Non-pigmented ciliary epithelial cell (primary cell): ENCODE measurements at regions not wholly inside any gene's neighbourhood (a gene's known extent, or its start where the extent isn't known, plus 50 kb on each side); places are given as distances from the start of the nearest gene placed in this dataset.

ENCODE experiments used
- DNase-seq: peaks from one replicate; pipeline ENCODE4 v3.0.0-alpha.2; 2010; ENCODE audit warnings: low read depth

DNA sequence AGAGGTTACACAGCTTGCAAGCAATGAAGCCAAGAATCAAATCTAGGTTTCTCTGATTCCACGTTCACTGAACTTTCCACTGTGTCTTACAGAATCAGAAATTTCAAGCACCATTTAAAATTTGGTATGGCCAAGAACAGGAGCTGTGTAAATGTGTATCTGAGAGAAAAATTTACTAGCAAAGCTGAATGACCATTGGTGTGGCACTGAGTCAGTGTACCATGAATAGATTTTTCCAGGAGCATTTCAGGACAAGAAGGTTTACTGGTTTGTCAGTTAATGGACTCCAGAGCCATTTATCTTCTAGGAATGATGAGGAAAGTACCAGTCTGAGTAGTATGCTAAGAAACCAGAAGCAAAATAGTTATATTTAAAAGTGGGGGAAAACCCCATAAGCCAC, 269.4 kb upstream of the FAT3 start:
- no peak for DNase-seq

DNA sequence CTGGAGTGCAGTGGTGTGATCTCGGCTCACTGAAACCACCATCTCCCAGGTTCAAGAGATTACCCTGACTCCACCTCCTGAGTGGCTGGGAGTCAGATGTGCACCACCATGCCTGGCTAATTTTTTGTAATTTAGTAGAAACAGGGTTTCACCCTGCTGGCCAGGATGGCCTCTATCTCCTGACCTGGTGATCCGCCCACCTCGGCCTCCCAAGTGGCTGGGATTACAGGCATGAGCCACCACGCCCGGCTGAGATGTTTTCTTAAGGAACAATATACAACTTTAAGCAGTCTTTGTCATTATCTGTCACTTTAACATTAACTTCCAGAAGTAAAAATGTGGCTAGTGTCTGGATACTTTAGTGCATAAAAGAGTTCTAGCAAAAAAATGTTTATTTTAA, 272.6 kb upstream of the FAT3 start:
- DNase-seq, result no peak

DNA sequence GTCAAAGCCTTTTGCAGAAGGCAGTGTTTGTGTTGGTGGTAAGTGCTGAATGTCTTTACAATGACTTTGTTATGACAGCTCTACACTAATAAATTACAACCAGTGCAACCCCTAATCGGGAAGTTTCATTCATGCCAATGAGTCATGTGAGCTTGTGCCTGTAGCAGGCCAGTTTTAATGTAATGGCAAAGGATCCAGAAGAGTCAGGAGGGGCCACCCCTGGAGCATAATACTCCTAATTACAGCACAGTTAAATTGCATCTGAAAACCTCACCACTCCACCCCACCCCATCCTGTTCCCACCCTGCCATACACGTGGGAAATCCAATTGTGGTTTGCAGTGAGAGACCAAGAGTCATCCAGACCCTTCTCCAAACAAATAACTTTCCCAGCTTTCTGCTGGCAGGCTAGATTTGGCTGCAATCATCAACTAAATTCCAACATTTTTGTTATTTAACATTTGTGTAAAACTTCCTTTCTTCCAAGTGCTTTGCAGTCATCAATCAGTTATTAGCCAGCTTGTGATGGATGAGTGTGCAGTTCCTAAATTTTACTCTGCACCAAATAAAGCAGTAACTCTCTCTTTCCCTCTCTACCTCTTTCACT, 277.3 kb upstream of the FAT3 start:
- DNase-seq, result no peak

DNA sequence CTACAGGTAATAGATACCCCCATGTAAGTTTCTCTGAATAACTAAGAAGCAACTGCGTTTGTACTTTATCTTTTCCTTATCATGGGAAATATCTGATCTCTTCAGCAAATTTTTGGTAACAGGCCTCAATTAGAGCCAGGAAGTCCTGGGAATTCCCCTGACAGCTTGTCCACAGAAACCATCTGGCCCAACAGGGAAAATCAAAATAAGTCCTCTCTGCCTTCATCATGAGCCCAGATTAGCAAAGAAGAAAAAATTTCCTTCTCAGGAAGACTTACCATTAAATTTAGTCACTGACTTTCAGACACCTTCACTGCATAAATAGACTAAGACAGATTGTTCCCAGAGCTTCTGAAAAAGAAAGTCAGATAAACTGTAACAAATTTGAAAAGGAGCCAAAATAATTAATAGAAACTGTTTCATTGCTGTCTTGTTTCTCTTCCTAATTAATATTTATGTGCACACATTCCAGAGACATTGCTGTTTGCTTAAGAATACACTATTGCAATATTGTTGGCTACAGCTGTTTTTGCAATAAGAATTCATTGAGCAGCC, 278.1 kb upstream of the FAT3 start:
- DNase-seq, result no peak

DNA sequence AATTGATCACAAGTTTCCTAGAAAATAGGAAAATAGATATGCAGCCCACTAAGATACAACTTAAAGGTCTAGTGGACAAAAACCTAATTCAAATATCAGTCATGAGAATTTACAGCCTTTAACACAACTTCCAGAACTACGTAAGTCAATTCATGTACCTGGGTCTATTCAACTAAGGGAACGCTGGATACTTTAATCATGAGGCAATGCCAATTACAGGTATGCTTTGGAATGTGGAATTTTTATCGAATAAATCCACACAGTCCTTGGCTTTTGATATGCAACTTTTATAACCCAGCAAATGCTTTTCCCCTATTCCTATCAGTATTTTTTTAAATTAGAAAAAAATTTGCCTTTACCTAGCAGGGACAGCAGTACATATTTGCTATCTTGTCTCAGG, 289.5 kb upstream of the FAT3 start:
- DNase-seq, result no peak

DNA sequence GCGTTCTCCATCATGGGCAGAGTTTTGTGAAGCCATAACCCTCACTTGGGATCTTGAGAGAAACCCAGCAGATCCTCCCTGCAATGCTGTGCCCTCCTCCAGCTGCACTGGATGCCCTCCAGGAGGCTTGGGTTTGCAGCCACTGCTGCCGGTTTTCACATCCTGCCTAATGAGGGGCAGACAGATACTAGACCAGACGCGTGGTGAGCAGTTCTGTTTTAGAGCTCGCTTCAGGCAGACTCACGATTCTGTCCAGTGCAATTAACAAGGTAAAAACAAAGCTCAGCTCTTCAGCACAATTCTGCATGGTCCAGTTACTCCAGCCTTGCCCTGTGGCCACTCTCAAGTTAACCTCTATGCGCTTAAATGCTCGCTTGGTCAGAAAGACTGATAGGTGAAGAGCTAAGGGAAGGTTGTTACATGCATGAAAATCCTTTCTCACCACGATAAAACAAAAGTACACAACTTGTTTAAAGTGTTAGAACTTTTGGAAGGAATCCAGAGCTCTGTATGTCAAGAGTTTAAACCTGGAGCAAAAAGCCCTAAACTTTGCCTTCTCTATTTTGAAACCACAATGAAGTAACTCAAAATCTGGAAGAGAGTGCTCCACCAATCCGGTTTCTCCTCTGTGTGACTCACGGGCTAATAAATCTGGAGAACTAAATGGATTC, 292.3 kb upstream of the FAT3 start:
- no peak for DNase-seq

DNA sequence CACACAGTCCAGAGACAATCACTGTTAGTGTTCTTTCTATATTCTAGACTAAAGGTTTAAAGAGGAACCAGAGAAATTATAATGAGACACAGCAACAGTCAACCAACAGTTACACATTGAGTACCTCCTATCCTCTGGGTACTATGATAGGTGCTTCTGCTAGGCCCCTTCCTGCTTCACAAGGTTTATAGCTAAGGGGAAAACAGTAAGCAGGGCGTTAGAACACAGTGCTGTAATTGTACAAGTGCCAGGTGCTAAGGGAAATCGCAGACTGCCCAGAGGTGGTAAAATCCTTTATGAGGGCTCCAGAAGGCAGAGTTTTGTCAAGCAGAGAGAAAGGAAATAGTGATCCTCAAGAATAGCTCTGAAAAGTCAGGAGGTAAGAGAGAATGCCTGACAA, 297.2 kb upstream of the FAT3 start:
- no peak for DNase-seq

DNA sequence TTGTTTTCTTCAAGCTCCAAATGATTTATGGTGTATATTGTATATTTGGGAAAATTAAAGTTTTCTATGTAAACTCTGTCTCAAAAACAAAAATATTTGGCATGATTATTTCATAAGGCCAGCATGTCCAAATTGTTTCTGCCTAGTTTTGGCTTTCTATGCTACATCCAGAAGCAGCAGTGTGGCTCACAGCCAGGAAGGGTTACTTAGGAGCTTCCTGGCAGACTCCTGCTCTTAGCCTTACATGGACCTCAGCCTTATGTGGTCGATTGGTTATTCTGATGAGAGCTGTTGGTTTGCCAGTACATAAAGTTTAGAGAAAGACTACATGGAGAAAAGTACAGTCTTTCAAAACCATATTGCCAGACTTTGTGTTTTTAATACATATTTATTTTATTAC, 297.7 kb upstream of the FAT3 start:
- DNase-seq, result no peak

DNA sequence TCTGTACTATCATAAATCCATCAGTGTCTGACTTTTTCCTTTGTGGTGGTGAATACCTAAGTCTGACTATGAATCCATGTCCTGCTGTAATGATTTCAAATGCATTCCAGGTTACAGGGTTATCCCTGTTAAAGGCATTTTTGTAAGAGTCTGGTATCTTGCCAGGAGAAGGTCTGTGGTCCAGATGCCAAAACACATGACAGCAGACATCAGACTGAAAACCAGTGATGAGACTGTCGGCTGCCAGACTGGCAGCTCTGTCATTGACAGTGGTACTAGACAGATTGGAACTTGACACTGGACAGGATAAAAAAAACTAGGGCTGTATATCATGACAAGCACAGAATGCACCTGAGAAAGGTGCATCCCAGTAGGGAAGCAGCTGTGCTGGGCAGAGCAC, 301.8 kb upstream of the FAT3 start:
- no peak for DNase-seq

DNA sequence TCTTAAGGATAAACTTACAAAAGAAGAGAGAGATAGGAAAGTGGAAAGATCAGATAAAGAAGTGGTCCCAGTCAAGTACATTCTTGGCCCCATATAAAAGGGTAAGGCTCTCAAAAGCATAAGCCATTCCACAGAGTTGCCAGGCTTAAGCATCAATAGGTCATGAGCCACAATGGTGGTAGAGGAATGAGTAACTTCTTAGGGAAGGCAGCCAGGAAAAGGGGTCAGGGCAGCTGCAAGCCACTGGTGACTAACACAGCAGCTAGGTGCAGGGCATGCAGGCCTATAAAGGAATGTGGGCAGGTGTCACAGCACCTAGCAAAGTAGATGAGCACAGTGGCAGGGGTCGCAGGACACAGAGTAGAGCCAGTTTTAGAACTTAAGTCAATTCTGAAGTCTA, 302.6 kb upstream of the FAT3 start:
- DNase-seq, result no peak

DNA sequence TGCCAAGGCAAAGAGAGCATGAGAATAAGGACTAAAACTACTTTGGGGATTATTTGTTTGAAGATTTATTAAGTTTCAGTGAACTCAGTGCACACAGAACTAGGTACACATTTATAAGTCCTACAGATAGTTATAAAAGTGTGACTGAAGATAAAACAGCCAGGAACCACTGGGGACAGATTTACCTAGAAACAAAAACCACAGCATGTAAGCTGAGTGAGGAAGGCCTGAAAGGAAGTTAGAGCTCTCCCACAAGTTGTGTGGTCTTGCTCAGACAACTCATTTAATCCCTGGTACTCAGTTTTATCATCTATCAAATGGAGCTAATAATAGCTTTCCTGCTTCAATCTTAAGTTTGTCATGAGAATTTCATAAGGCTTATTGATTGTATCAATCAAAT, 311.2 kb upstream of the FAT3 start:
- no peak for DNase-seq

DNA sequence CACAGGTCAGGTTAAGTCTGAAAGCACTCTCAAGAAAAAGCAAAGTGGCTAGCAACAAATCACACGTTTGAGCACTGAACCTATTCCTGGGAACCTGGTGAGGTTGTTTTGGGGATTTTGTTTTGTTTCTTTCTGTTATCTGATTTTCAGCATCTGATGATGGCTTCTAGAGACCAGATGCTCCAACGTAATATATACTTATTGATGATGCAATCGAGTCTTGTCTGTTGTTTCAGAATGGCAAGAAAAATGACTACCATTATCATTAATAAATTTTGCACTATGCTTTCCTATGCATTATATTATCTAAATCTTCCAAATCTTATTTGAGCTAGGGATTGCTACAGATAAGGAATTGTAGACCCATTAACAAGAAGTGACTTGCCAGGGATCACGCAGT, 312.3 kb upstream of the FAT3 start:
- DNase-seq, result no peak

DNA sequence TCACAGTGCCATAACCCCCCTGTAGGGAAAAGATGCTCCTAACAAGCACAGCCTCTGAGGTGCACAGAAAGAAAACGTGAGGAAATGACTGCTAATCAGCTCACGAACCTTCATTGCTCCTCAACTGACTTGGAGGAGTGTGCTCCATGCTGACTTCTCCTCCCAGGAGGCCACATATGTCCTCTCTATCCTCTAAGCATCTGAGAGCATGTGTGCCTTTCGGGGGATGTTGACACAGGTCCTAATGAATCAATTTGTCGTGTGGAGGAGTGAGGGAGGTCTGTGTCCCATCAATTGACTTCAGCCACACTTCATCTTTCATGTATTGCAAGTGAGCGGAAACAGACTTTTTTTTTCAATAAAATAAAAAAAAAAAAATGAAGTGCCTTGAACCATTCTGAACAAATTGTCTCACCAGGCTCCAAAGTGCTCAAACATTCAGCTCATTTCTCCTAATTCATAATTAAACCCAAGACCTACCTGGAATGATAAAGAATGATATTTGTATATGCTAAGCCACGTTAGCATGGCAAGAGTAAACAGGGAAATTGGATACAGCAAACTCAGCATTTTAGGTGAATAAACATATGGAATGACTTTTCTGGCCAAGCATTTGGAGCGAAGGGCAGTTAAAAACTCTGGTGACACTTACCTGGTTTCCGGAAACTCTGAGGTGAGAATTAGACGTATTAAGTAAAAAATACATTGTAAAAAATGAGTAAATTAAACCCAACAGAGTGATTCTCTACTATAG, 317.6 kb upstream of the FAT3 start:
- no peak for DNase-seq

DNA sequence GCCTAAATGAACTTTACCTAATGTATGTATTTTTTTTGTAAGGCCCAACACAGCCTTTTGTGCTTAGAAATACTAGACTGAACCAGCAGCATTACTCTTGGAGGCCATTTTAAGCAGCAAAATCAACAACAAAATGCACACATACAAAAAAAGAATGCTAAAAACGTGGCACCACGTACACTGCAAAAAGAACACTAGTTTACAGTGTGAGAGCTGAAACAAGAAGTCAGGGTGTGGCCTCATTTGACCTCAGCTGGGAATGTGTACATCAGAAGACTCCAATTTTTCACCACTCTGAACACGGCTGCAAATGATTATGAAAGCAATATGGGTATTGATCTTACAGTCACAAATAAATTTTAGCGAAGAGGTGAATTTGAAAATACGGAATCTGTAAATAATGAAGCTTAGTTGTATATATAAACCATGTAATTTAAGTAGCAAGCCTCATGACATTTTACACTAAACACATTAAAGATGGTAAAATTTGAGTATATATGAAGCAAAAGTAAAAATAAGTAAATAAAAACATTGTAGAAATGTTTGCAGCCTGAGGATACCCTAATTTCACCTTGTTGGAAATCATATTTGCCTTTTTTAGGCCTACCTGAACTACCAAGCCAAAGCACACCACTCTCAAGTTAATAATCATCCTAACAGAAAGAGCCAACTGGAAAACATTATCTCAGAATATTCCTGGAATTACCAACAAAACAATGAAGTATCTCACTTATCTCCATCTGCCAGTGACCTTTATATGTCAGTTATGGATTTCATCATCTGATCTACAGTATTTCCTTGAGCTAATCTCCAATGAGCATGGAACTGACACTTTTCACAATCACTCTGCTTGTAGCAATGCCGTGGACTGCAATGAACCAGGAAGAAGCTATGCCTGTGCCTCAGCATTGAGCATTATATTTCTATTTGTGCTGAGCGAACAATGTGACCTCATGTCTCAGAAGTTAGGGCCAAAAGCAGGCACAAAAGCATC, 319.5 kb upstream of the FAT3 start:
- DNase-seq, result no peak

DNA sequence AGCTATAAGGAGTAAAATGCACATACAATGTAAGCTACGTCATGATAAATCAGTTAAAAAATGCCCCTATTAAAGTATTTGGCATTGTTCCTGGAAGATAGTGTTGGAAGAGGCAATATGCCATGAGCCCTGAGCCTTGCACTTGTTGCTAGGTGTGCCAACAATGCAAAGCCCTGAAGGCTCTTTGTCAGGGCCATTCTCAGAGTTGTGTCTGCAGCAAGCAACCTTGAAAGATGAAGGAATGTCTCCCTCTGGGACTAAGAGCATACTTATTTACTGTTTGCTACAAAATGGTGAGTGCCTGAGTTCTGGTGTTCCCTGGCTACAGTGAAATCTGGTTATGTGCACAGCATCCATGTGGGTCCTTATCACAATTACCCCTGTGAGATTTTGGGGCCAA, 322.3 kb upstream of the FAT3 start:
- no peak for DNase-seq

DNA sequence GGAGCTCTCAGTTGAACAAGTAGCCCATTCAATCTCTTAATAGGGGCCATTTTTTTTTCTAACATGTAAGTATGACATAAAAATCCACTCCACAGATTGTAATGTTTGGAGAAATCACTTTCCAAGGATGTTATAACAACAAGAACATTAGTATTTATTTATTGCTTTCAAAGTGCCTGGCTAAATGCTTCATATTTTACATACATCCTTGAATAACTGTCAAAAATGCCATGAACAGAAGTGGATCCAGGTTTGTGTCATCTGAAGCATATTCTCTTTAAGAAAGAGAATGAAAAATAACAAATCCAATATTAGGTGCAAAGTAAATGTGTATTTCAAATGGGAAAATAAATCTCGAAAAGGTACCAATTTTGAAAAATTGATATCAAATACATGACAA, 344.0 kb upstream of the FAT3 start:
- DNase-seq, result no peak

DNA sequence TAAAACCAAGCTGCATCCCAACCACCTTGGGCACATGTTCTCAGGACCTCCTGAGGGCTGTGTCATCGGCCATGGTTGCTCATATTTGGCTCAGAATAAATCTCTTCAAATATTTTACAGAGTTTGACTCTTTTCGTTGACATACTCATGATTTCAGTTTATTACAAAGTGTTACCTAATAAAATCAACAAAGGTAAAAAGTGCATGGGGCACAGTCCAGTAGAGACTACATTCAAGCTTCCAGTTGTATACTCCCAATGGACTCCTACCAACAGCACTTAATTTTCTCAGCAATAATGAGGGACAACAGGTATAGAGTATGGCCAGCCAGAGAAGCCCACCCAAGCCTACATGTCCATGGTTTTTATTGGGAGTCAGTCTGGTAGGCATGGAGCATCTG, 347.9 kb upstream of the FAT3 start:
- DNase-seq, result no peak

DNA sequence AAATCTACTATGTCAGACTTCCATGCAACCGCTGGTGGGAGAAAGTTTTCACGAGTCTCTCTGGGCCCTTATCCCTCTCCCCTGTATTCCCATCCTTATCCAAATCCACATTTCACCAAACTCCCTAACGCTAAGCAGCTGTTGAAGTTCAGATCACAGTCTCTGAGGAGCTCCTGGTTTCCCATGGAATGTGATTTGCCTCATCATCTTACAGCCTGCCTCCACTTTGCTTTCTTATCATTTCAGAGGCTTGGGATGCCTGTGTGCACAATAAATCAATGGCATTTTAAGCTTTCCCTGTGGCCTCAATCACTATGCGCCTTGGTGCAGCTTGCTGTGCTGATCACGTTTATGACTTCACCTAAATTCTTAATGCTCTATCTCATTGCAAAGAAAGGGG, 352.4 kb upstream of the FAT3 start:
- no peak for DNase-seq

DNA sequence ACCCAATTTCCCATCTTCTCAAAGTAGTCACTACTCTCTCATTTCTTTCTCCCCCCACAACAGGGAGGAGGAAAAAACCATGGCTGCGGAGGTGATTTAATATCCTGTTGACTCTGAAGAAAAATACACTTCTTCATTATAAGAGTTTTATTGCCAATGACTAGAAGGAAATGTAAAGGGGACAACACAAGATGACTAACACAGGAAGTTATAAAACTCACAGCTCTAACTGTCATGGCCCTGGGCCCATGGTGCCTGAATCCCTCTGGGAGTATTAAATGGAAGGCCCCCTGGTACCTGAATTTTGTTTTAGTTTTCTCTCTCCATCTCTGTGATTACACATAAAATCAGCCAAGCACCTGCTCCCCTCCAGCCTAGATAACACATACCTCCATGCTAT, 352.8 kb upstream of the FAT3 start:
- no peak for DNase-seq

DNA sequence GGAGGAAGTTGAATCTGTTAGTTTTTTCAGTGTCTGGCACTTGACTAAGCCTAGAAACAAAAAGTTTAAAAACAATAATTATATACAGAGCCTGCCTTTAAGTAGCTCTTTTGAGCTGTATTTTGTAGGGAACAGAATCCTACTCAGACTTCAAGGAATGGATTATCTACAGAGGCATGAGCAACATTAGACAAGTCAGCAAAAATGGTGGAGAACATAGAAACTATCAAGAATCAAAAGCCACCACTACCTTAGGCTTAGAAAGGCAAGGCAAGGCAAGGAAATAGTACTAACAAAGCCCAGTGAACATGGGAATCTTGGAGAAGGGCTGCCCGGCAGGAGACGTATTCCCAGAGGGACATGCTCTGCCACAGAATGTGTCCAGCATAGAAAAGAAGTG, 353.6 kb upstream of the FAT3 start:
- DNase-seq, result no peak

DNA sequence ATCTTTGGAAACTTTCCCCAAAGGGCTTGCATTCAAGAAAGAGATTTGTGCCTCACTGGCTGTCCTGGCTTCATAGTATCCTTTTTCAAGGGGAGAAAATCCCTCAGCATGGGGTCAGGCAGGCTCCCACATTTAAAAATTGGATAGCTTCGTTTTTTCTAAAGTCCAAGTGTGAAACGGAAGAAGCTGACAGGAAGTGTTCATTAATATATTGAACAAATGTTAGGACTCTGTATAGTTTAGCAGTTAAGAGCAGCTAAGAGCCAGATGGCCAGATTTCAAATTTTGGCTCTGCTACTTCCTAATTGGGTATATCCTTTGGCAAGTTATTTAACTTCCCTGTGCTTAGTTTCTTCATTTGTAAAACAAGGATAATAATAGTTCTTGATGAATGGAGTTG, 354.9 kb upstream of the FAT3 start:
- DNase-seq, result no peak

DNA sequence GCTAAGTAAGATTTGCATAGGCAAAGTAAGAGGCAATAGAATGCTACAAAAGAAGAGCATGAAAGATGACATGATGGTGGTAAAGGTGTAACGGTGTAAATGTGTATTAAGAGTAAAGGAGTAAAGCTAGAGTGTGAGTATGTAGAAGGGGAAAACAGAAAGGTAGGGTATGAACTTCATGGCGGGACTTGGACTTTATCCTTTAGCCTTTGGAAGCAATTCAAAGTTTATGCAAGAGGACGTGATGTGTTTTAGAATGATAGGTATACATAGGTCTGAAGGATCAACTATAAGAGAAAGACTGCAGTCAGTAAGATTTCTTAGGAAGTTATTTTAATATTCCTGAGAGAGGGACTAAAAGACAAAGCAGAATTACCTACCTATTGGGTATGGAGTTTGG, 358.0 kb upstream of the FAT3 start:
- DNase-seq, result no peak
